ENCODE measurements at regions not wholly inside any gene's neighbourhood (a gene's known extent, or its start where the extent isn't known, plus 50 kb on each side); places are given as distances from the start of the nearest gene placed in this dataset.

DNA sequence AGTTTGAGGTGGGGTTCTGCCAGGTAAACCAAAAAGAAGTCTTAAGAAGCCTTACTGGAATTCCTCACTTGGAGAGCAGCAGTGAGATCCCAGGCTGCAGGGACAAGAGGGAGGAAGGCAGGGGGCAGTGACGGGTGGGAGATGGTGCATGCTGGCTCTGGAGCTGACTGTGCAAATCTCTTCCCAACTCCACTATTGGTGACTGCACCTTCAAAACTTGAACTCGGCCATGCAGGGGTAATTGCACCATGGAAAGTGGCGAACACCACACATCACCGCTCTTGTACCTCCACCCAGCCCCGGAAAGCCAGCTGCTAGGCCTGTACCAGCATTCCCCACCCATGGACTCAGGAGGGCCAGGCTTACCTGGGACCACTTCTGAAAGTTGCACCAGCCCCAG, 51.4 kb upstream of the CDR2 start:
- no peak for TF ChIP-seq ZNF772 (CRISPR knock-in tag; IDR thresholded peaks at IDR 0.05)
- no peak for TF ChIP-seq ZNF510 (CRISPR knock-in tag; IDR thresholded peaks at IDR 0.05; ENCODE audit: low read depth)
- no peak for TF ChIP-seq SP1 (IDR thresholded peaks at IDR 0.05)
- TF ChIP-seq SP1 (CRISPR knock-in tag; IDR thresholded peaks at IDR 0.05), result no peak
- TF ChIP-seq POLR2AphosphoS5 (IDR thresholded peaks at IDR 0.05; ENCODE audit: low read depth, low read length), result no peak
- TF ChIP-seq ZBTB43 (CRISPR knock-in tag; conservative IDR thresholded peaks at IDR 0.05), result no peak
- no peak for TF ChIP-seq ZNF138 (CRISPR knock-in tag; IDR thresholded peaks at IDR 0.05; ENCODE audit: low read depth)
- TF ChIP-seq, protein P1, sequence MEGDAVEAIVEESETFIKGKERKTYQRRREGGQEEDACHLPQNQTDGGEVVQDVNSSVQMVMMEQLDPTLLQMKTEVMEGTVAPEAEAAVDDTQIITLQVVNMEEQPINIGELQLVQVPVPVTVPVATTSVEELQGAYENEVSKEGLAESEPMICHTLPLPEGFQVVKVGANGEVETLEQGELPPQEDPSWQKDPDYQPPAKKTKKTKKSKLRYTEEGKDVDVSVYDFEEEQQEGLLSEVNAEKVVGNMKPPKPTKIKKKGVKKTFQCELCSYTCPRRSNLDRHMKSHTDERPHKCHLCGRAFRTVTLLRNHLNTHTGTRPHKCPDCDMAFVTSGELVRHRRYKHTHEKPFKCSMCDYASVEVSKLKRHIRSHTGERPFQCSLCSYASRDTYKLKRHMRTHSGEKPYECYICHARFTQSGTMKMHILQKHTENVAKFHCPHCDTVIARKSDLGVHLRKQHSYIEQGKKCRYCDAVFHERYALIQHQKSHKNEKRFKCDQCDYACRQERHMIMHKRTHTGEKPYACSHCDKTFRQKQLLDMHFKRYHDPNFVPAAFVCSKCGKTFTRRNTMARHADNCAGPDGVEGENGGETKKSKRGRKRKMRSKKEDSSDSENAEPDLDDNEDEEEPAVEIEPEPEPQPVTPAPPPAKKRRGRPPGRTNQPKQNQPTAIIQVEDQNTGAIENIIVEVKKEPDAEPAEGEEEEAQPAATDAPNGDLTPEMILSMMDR (CRISPR knock-in tag; IDR thresholded peaks at IDR 0.05), result 0 out of 2 replicates have a peak, but pooled peaks have one; percentile 14
- no peak for TF ChIP-seq SIN3A (IDR thresholded peaks at IDR 0.05; ENCODE audit: borderline replicate concordance, low read depth, low read length)
- TF ChIP-seq CEBPG (CRISPR knock-in tag; IDR thresholded peaks at IDR 0.05), result no peak
- TF ChIP-seq FIP1L1 (IDR thresholded peaks at IDR 0.05; ENCODE audit: borderline replicate concordance, insufficient read depth, low read depth, low read length), result no peak
- TF ChIP-seq SMAD3 (CRISPR knock-in tag; IDR thresholded peaks at IDR 0.05), result no peak
- no peak for TF ChIP-seq MYC (CRISPR knock-in tag; IDR thresholded peaks at IDR 0.05; ENCODE audit: borderline replicate concordance)
- TF ChIP-seq, protein P2, sequence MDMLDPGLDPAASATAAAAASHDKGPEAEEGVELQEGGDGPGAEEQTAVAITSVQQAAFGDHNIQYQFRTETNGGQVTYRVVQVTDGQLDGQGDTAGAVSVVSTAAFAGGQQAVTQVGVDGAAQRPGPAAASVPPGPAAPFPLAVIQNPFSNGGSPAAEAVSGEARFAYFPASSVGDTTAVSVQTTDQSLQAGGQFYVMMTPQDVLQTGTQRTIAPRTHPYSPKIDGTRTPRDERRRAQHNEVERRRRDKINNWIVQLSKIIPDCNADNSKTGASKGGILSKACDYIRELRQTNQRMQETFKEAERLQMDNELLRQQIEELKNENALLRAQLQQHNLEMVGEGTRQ (IDR thresholded peaks at IDR 0.05; ENCODE audit: low read depth, low read length), result no peak
- TF ChIP-seq, protein P2 (CRISPR knock-in tag; IDR thresholded peaks at IDR 0.05; ENCODE audit: borderline replicate concordance), result no peak
